IMR-90 (cell line): ENCODE measurements at regions not wholly inside any gene's neighbourhood (a gene's known extent, or its start where the extent isn't known, plus 50 kb on each side); places are given as distances from the start of the nearest gene placed in this dataset.

Source experiments
- ATAC-seq: fragments of 200-7000 bp; cut with Tn5 transposase; 2 replicates; pipeline ENCODE4 v1.9.1; 2020; ENCODE audit warnings: low read depth, mild to moderate bottlenecking, moderate library complexity
- BruUV-seq: library from RNA; stranded (reverse); fragments of 400-500 nt; replicated peaks from 2 replicates; lab custom pipeline; 2021; lab: Mats Ljungman, UMichigan
- CTCF ChIA-PET: fragments of 300-600 bp; formaldehyde crosslinking; extraction: SDS; loops from one replicate; lab custom pipeline; 2021; ENCODE audit warnings: antibody characterized with exemption; lab: Yijun Ruan, JAX
- POLR2A ChIA-PET: fragments of 300-600 bp; sonication (Branson Sonifier 250); formaldehyde crosslinking; loops from one replicate; lab custom pipeline; 2022; ENCODE audit warnings: antibody characterized with exemption; ENCODE audit not compliant: unreplicated experiment; lab: Charles Lee
- DNase-seq: peaks from one replicate; pipeline ENCODE4 v3.0.0; 2013
- H2AFZ ChIP-seq: replicated peaks from 2 replicates; pipeline ENCODE3; 2013; ENCODE audit warnings: low read length, mild to moderate bottlenecking; ENCODE audit not compliant: poor library complexity
- H2AK5ac ChIP-seq: 2 replicates; pipeline ENCODE4 v1.6.1; 2013; ENCODE audit warnings: low read depth, low read length, inconsistent platforms
- H2AK9ac ChIP-seq: replicated peaks from 2 replicates; pipeline ENCODE3; 2013; ENCODE audit warnings: mild to moderate bottlenecking, low read depth, low read length, moderate library complexity; ENCODE audit not compliant: poor library complexity
- H2BK120ac ChIP-seq: 2 replicates; pipeline ENCODE4 v1.6.1; 2013; ENCODE audit warnings: low read depth, low read length, inconsistent platforms
- H2BK15ac ChIP-seq: 3 replicates; pipeline ENCODE4 v1.6.1; 2013; ENCODE audit warnings: low read depth, low read length, inconsistent platforms
- H2BK20ac ChIP-seq: 2 replicates; pipeline ENCODE4 v1.6.1; 2013; ENCODE audit warnings: low read depth, mild to moderate bottlenecking, inconsistent platforms, low read length, moderate library complexity
- H2BK5ac ChIP-seq: 2 replicates; pipeline ENCODE4 v1.6.1; 2013; ENCODE audit warnings: mild to moderate bottlenecking, low read depth, low read length, inconsistent platforms; ENCODE audit not compliant: poor library complexity, severe bottlenecking
- H3K14ac ChIP-seq: replicated peaks from 2 replicates; pipeline ENCODE4 v1.6.1; 2013; ENCODE audit warnings: low read depth, low read length, inconsistent platforms
- H3K18ac ChIP-seq: 2 replicates; pipeline ENCODE4 v1.6.1; 2013; ENCODE audit warnings: low read depth, low read length, control low read depth
- H3K23ac ChIP-seq: 2 replicates; pipeline ENCODE4 v1.6.1; 2013; ENCODE audit warnings: low read depth, low read length, inconsistent platforms
- H3K27ac ChIP-seq: 2 replicates; pipeline ENCODE4 v1.5.1; 2013; ENCODE audit warnings: mild to moderate bottlenecking, control low read depth, low read length; ENCODE audit not compliant: insufficient read depth
- H3K27me3 ChIP-seq: 2 replicates; pipeline ENCODE4 v1.6.1; 2013; ENCODE audit warnings: low read length; ENCODE audit not compliant: control insufficient read depth, insufficient read depth
- H3K36me3 ChIP-seq: 2 replicates; pipeline ENCODE4 v1.6.1; 2013; ENCODE audit warnings: low read length, mixed read lengths; ENCODE audit not compliant: control insufficient read depth, insufficient read depth
- H3K4ac ChIP-seq: 2 replicates; pipeline ENCODE4 v1.6.1; 2013; ENCODE audit warnings: low read depth, low read length, inconsistent platforms
- H3K4me1 ChIP-seq: 2 replicates; pipeline ENCODE4 v1.6.1; 2013; ENCODE audit warnings: low read length, mixed read lengths; ENCODE audit not compliant: control insufficient read depth, insufficient read depth
- H3K4me2 ChIP-seq: 2 replicates; pipeline ENCODE4 v1.6.1; 2013; ENCODE audit warnings: low read depth, mild to moderate bottlenecking, control low read depth, low read length, moderate library complexity
- H3K4me3 ChIP-seq: 2 replicates; pipeline ENCODE4 v1.5.1; 2013; ENCODE audit warnings: low read depth, mild to moderate bottlenecking, control low read depth, low read length, moderate library complexity; ENCODE audit not compliant: insufficient read depth
- H3K56ac ChIP-seq: 2 replicates; pipeline ENCODE4 v1.6.1; 2013; ENCODE audit warnings: low read length, inconsistent platforms; ENCODE audit not compliant: insufficient read depth; ENCODE audit errors: extremely low read depth
- H3K79me1 ChIP-seq, 2 experiments: 2 replicates each; pipeline ENCODE4 v1.6.1; 2013; ENCODE audit warnings: low read length in 2 of 2, inconsistent platforms in 1 of 2, low read depth in 1 of 2
- H3K9ac ChIP-seq: 2 replicates; pipeline ENCODE4 v1.6.1; 2013; ENCODE audit warnings: low read depth, low read length, control low read depth
- H3K9me1 ChIP-seq: 2 replicates; pipeline ENCODE4 v1.6.1; 2013; ENCODE audit warnings: low read length, inconsistent platforms; ENCODE audit not compliant: insufficient read depth
- H3K9me3 ChIP-seq: 2 replicates; pipeline ENCODE4 v1.6.1; 2013; ENCODE audit warnings: low read length; ENCODE audit not compliant: control insufficient read depth, insufficient read depth
- H4K20me1 ChIP-seq: 2 replicates; pipeline ENCODE4 v1.6.1; 2013; ENCODE audit warnings: low read length, inconsistent platforms; ENCODE audit not compliant: insufficient read depth
- H4K5ac ChIP-seq: 2 replicates; pipeline ENCODE4 v1.6.1; 2013; ENCODE audit warnings: mild to moderate bottlenecking, low read depth, low read length, control low read depth
- H4K8ac ChIP-seq, 2 experiments: 2 replicates each; pipeline ENCODE4 v1.6.1; 2013; ENCODE audit warnings: low read depth in 2 of 2, low read length in 2 of 2, control low read depth in 1 of 2, inconsistent platforms in 1 of 2
- H4K91ac ChIP-seq: 2 replicates; pipeline ENCODE4 v1.6.1; 2013; ENCODE audit warnings: low read depth, low read length, inconsistent platforms; ENCODE audit not compliant: insufficient read depth
- FOS ChIP-seq: fragments of 150-350 bp; IDR thresholded peaks from 2 replicates; pipeline ENCODE4 v1.6.1; 2016; ENCODE audit warnings: low read depth, low read length
- MXI1 ChIP-seq: IDR thresholded peaks from 2 replicates; pipeline ENCODE4 v1.6.1; 2012; ENCODE audit warnings: low read depth, mild to moderate bottlenecking, low read length, moderate library complexity, borderline replicate concordance
- NFE2L2 ChIP-seq: fragments of 150-350 bp; IDR thresholded peaks from 2 replicates; pipeline ENCODE4 v1.6.1; 2016; ENCODE audit warnings: low read depth, mild to moderate bottlenecking, low read length
- POLR2A ChIP-seq: IDR thresholded peaks from 2 replicates; pipeline ENCODE4 v1.6.1; 2012; ENCODE audit warnings: mild to moderate bottlenecking, low read depth, low read length
- RAD21 ChIP-seq: IDR thresholded peaks from 2 replicates; pipeline ENCODE4 v1.6.1; 2012; ENCODE audit warnings: low read length, improper control_type of control experiment
- RFX5 ChIP-seq: IDR thresholded peaks from 2 replicates; pipeline ENCODE4 v1.8.0; 2012; ENCODE audit warnings: low read depth, mild to moderate bottlenecking, low read length, moderate library complexity
- SMC3 ChIP-seq: fragments of 150-350 bp; IDR thresholded peaks from 2 replicates; pipeline ENCODE4 v1.6.1; 2016; ENCODE audit warnings: low read depth, mild to moderate bottlenecking, antibody characterized with exemption, low read length, moderate library complexity
- WGBS, 2 experiments: methylation state at CpG; one replicate each; pipeline versions ENCODE4 v1.1.5 to v1.1.7; 2013; ENCODE audit warnings: missing lambda C conversion rate in 2 of 2; ENCODE audit not compliant: insufficient read length in 1 of 2; ENCODE audit errors: extremely low coverage in 2 of 2; 5-methylcytosine and 5-hydroxymethylcytosine counted together
- dilution Hi-C: fragments of 300-500 bp; cut with HindIII; formaldehyde crosslinking; loops from one replicate; pipeline ENCODE4 v1.14.3; 2018; ENCODE audit warnings: low sequenced_read_pairs; ENCODE audit not compliant: unreplicated experiment
- in situ Hi-C: fragments of 300-500 bp; cut with MboI; formaldehyde crosslinking; loops from 3 replicates; pipeline ENCODE4 v1.14.3; 2019; ENCODE audit warnings: low sequenced_read_pairs, inconsistent platforms, mixed read lengths
- intact Hi-C: fragments of 100-400 bp; cut with micrococcal nuclease; formaldehyde crosslinking; loops from 2 replicates; pipeline ENCODE4 v1.10.0; 2022

DNA sequence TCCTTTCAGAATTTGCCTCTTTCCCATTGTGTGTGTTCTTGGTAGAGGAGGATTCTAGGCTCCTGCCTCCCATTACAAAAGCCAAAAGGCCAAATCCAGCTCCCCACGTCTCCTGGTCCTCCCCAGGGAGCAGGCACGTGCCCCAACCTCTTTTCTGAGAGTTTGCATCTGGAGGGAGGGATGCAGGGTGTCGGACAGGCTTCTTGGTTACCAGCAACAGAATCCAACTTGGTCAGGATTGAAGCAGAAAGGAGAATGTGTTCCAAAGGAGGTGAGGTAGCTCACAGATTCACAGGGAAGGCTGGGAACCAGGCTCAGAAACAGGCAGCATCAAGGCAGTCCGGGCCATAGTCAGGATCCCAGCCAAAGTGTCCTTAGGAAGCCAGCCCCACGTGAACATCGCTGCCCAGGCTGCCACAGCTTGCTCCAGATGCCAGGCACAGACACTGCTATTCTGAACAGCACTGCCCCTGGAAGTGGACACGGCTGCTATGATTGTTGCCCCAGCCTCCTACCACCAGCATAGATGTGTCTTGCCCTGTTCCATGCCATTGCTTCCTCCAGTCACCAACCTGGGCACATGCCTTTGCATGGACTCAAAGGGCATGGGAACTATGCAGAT, 264.2 kb upstream of the ZMIZ1 start:
- H2AFZ ChIP-seq: peak overlapping the region; percentile 64
- H2BK15ac ChIP-seq: peak overlapping the region; percentile 34; the same call in 2 of the 3 replicates
- peaks cover 40% of the 10 kb centered on the region for H3K4me1 ChIP-seq
- H3K36me3 ChIP-seq: no peaks in the 10 kb centered on the region
- DNase-seq: no peak
- peak overlapping the region; percentile 9 for H2BK5ac ChIP-seq
- CTCF ChIA-PET: interaction anchor here (1.0 kb wide), 1 partner anchor 29 kb away, joined by 3 read pairs; no protein-coding TSS in a partner anchor
- no peak overlapping the region; the same call in 1 of the 2 replicates for H3K4me2 ChIP-seq
- H3K4me3 ChIP-seq: no peak overlapping the region
- peak overlapping the region; percentile 68 for H4K91ac ChIP-seq
- intact Hi-C loops: loop anchor here (2.0 to 5.0 kb wide), 2 partner anchors 168 to 263 kb away; partner anchors contain the start of gene ZMIZ1
- TF ChIP-seq RFX5: no peak
- TF ChIP-seq FOS: no peak
- no peak for TF ChIP-seq NFE2L2
- no peak for TF ChIP-seq POLR2A
- TF ChIP-seq RAD21: no peak
- TF ChIP-seq MXI1: no peak
- no peak for TF ChIP-seq SMC3
- dilution Hi-C loops: no loop called here
- peak overlapping the region; percentile 20 for H3K18ac ChIP-seq
- peak overlapping the region; percentile 90 for H2AK5ac ChIP-seq
- peak overlapping the region; percentile 74 for H2BK120ac ChIP-seq
- POLR2A ChIA-PET: no interaction called here
- no peak overlapping the region for H2AK9ac ChIP-seq
- BruUV-seq: no TSS peak
- H3K27ac ChIP-seq: peak overlapping the region; percentile 42; the same call in 1 of the 2 replicates
- peaks cover 15% of the 10 kb centered on the region for H3K27me3 ChIP-seq
- H3K9me1 ChIP-seq: peaks cover 17% of the 10 kb centered on the region
- no peaks in the 10 kb centered on the region for H3K9me3 ChIP-seq
- peak overlapping the region; percentile 24; the same call in 1 of the 2 replicates for H3K23ac ChIP-seq
- H3K79me1 ChIP-seq: no peaks in the 10 kb centered on the region
- peak overlapping the region in 1 of 2 experiments; percentile 23; a peak in 1 of 4 replicates for H4K8ac ChIP-seq
- ATAC-seq: no peak
- no peak overlapping the region for H4K5ac ChIP-seq
- H2BK20ac ChIP-seq: peak overlapping the region; percentile 79
- WGBS, 2 experiments: 65% methylated on average over 3 of the region's 7 CpGs; no CpG with 5 or more reads in 1 of the 2 experiments
- no peak overlapping the region for H3K9ac ChIP-seq
- peaks cover 3% of the 10 kb centered on the region; the same call in 1 of the 2 replicates for H4K20me1 ChIP-seq
- H3K14ac ChIP-seq: peak overlapping the region; percentile 30; the same call in 1 of the 2 replicates
- peak overlapping the region; percentile 67 for H3K4ac ChIP-seq
- in situ Hi-C loops: no loop called here
- no peak overlapping the region; the same call in 1 of the 2 replicates for H3K56ac ChIP-seq
